Hepatocyte (in vitro differentiated cells): ENCODE measurements at regions not wholly inside any gene's neighbourhood (a gene's known extent, or its start where the extent isn't known, plus 50 kb on each side); places are given as distances from the start of the nearest gene placed in this dataset.

ENCODE experiments used
- DNase-seq: peaks from one replicate; pipeline ENCODE4 v3.0.0-alpha.2; 2016; ENCODE audit warnings: low spot score
- H2AFZ ChIP-seq: fragments of 200-600 bp; sonication (generic); 2 replicates; pipeline ENCODE4 v1.6.0; 2016; ENCODE audit warnings: antibody characterized with exemption, mild to moderate bottlenecking
- H3K27ac ChIP-seq: fragments of 200-600 bp; sonication (generic); 2 replicates; pipeline ENCODE4 v1.5.1; 2016; ENCODE audit warnings: mild to moderate bottlenecking
- H3K27me3 ChIP-seq: fragments of 200-600 bp; sonication (generic); 2 replicates; pipeline ENCODE4 v1.6.1; 2016
- H3K36me3 ChIP-seq: fragments of 200-600 bp; sonication (generic); replicated peaks from 2 replicates; pipeline ENCODE4 v1.5.1; 2016; ENCODE audit warnings: low read depth; ENCODE audit not compliant: insufficient read depth
- H3K4me1 ChIP-seq: fragments of 200-600 bp; sonication (generic); 2 replicates; pipeline ENCODE4 v1.5.1; 2016; ENCODE audit warnings: mild to moderate bottlenecking, moderate library complexity; ENCODE audit not compliant: insufficient read depth
- H3K4me2 ChIP-seq: fragments of 200-600 bp; sonication (generic); 2 replicates; pipeline ENCODE4 v1.6.0; 2016
- H3K4me3 ChIP-seq: fragments of 200-600 bp; sonication (generic); 2 replicates; pipeline ENCODE4 v1.5.1; 2016; ENCODE audit warnings: mild to moderate bottlenecking
- H3K79me2 ChIP-seq: fragments of 200-600 bp; sonication (generic); 2 replicates; pipeline ENCODE4 v1.6.0; 2017; ENCODE audit warnings: mild to moderate bottlenecking
- H3K9me2 ChIP-seq: fragments of 200-600 bp; sonication (generic); replicated peaks from 2 replicates; pipeline ENCODE4 v1.6.0; 2017; ENCODE audit warnings: mild to moderate bottlenecking; ENCODE audit not compliant: insufficient read depth
- H3K9me3 ChIP-seq: fragments of 200-600 bp; sonication (generic); 2 replicates; pipeline ENCODE4 v1.5.1; 2016; ENCODE audit warnings: low read depth, mild to moderate bottlenecking
- H4K20me1 ChIP-seq: fragments of 200-600 bp; sonication (generic); 2 replicates; pipeline ENCODE4 v1.6.0; 2016; ENCODE audit warnings: mild to moderate bottlenecking; ENCODE audit not compliant: insufficient read depth, poor library complexity, severe bottlenecking
- EZH2 ChIP-seq: fragments of 200-600 bp; sonication (generic); IDR thresholded peaks from 2 replicates; pipeline ENCODE4 v1.6.1; 2016; ENCODE audit warnings: antibody characterized with exemption, mild to moderate bottlenecking, borderline replicate concordance
- EZH2phosphoT487 ChIP-seq: fragments of 200-600 bp; sonication (generic); IDR thresholded peaks from one replicate; pipeline ENCODE4 v1.6.1; 2018; ENCODE audit warnings: antibody characterized with exemption, mild to moderate bottlenecking, low read depth, moderate library complexity; ENCODE audit not compliant: unreplicated experiment, severe bottlenecking
- WGBS: methylation state at CpG from one replicate; pipeline ENCODE4 v1.1.6; 2016; ENCODE audit warnings: low lambda C conversion rate; ENCODE audit errors: missing lambda C conversion rate; 5-methylcytosine and 5-hydroxymethylcytosine counted together
- TF ChIP-seq, protein P1 (sequence below): fragments of 200-600 bp; sonication (generic); IDR thresholded peaks from 2 replicates; pipeline ENCODE4 v1.5.1; 2016; ENCODE audit warnings: antibody characterized with exemption, mild to moderate bottlenecking; ENCODE audit not compliant: poor library complexity

- no peak for DNase-seq
- 36% methylated on average over 1 of the region's 1 CpG for WGBS
- H3K4me1 ChIP-seq, result peaks cover 17% of the 10 kb centered on the region
- no peak overlapping the region for H2AFZ ChIP-seq
- H3K36me3 ChIP-seq, result no peaks in the 10 kb centered on the region
- H4K20me1 ChIP-seq, result no peaks in the 10 kb centered on the region
- no peak for TF ChIP-seq EZH2phosphoT487
- H3K9me3 ChIP-seq, result no peaks in the 10 kb centered on the region
- H3K27ac ChIP-seq, result no peak overlapping the region
- H3K4me2 ChIP-seq, result peak overlapping the region; percentile 6
- no peaks in the 10 kb centered on the region for H3K79me2 ChIP-seq
- no peak overlapping the region for H3K4me3 ChIP-seq
- no peaks in the 10 kb centered on the region for H3K9me2 ChIP-seq
- no peaks in the 10 kb centered on the region for H3K27me3 ChIP-seq
These were observed 70.3 kb upstream of the RALGAPA2 start for GRCh38 chr20:20782755-20783154.

- Histone ChIP-seq H3K27ac (no peak overlapping the region), H3K4me2 (peak overlapping the region; percentile 6), H3K9me3 (no peaks in the 10 kb centered on the region), H2AFZ (no peak overlapping the region), H3K27me3 (no peaks in the 10 kb centered on the region), H3K9me2 (no peaks in the 10 kb centered on the region), H3K36me3 (no peaks in the 10 kb centered on the region), H3K4me1 (peaks cover 17% of the 10 kb centered on the region), H4K20me1 (no peaks in the 10 kb centered on the region), H3K79me2 (no peaks in the 10 kb centered on the region), H3K4me3 (no peak overlapping the region)
- DNase-seq, result no peak
- 36% methylated on average over 8 of the region's 8 CpGs for WGBS
- TF ChIP-seq, protein P1, sequence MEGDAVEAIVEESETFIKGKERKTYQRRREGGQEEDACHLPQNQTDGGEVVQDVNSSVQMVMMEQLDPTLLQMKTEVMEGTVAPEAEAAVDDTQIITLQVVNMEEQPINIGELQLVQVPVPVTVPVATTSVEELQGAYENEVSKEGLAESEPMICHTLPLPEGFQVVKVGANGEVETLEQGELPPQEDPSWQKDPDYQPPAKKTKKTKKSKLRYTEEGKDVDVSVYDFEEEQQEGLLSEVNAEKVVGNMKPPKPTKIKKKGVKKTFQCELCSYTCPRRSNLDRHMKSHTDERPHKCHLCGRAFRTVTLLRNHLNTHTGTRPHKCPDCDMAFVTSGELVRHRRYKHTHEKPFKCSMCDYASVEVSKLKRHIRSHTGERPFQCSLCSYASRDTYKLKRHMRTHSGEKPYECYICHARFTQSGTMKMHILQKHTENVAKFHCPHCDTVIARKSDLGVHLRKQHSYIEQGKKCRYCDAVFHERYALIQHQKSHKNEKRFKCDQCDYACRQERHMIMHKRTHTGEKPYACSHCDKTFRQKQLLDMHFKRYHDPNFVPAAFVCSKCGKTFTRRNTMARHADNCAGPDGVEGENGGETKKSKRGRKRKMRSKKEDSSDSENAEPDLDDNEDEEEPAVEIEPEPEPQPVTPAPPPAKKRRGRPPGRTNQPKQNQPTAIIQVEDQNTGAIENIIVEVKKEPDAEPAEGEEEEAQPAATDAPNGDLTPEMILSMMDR, result no peak
- TF ChIP-seq EZH2phosphoT487, result no peak
- TF ChIP-seq EZH2, result no peak
These were observed 69.8 kb upstream of the RALGAPA2 start for GRCh38 chr20:20782231-20782630.

GRCh38 chr20:20781029-20781428 lies 68.6 kb upstream of the RALGAPA2 start:
- peaks cover 17% of the 10 kb centered on the region for H3K4me1 ChIP-seq
- no peaks in the 10 kb centered on the region for H4K20me1 ChIP-seq
- no peak overlapping the region for H3K4me2 ChIP-seq
- no peaks in the 10 kb centered on the region for H3K79me2 ChIP-seq
- DNase-seq, result no peak
- no peaks in the 10 kb centered on the region for H3K36me3 ChIP-seq
- no peak overlapping the region for H3K4me3 ChIP-seq
- 89% methylated on average over 5 of the region's 5 CpGs for WGBS
- no peak overlapping the region for H2AFZ ChIP-seq
- H3K9me3 ChIP-seq, result no peaks in the 10 kb centered on the region
- TF ChIP-seq, protein P1, result no peak
- TF ChIP-seq EZH2, result no peak
- TF ChIP-seq EZH2phosphoT487, result no peak
- no peaks in the 10 kb centered on the region for H3K9me2 ChIP-seq
- no peaks in the 10 kb centered on the region for H3K27me3 ChIP-seq
- H3K27ac ChIP-seq, result no peak overlapping the region

GRCh38 chr20:20780127-20780824 lies 67.8 kb upstream of the RALGAPA2 start:
- Histone ChIP-seq H3K4me3 (no peak overlapping the region), H2AFZ (no peak overlapping the region), H3K36me3 (no peaks in the 10 kb centered on the region), H3K9me2 (no peaks in the 10 kb centered on the region), H3K4me2 (no peak overlapping the region), H3K27me3 (no peaks in the 10 kb centered on the region), H4K20me1 (no peaks in the 10 kb centered on the region), H3K79me2 (no peaks in the 10 kb centered on the region), H3K27ac (no peak overlapping the region), H3K4me1 (peaks cover 17% of the 10 kb centered on the region), H3K9me3 (no peaks in the 10 kb centered on the region)
- DNase-seq, result peak; percentile 49
- WGBS, result 74% methylated on average over 7 of the region's 7 CpGs
- TF ChIP-seq, protein P1, result no peak
- TF ChIP-seq EZH2, result no peak
- TF ChIP-seq EZH2phosphoT487, result no peak
